Gastrocnemius medialis (tissue), 4 donors: ENCODE measurements at regions not wholly inside any gene's neighbourhood (a gene's known extent, or its start where the extent isn't known, plus 50 kb on each side); places are given as distances from the start of the nearest gene placed in this dataset.

Source experiments
- ATAC-seq, 2 donors: fragments of 150-250 bp; one replicate each; pipeline ENCODE4 v1.9.1; 2016
- DNase-seq, 2 donors: peaks; one replicate each; pipeline ENCODE4 v3.0.0-alpha.2; 2019
- H3K27ac ChIP-seq, 4 donors: fragments of 200-600 bp; sonication (generic); 1 replicate in 1 of 4; 2 replicates in 3 of 4; pipeline ENCODE4 v1.5.1; 2016 to 2018; ENCODE audit warnings: mild to moderate bottlenecking in 2 of 4, moderate library complexity in 1 of 4
- H3K27me3 ChIP-seq, 3 donors: fragments of 200-600 bp; sonication (generic) in 2 of 3; 1 replicate in 1 of 3; 2 replicates in 2 of 3; pipeline versions ENCODE4 v1.5.1 to v1.6.0; 2016 to 2019; ENCODE audit warnings: mild to moderate bottlenecking in 1 of 3, moderate library complexity in 1 of 3
- H3K36me3 ChIP-seq, 2 donors: fragments of 200-600 bp; sonication (generic) in 1 of 2; one replicate each; pipeline ENCODE4 v1.5.1; 2017 to 2018
- H3K4me1 ChIP-seq, 2 donors: fragments of 200-600 bp; sonication (generic) in 1 of 2; one replicate each; pipeline ENCODE4 v1.5.1; 2016 to 2017; ENCODE audit warnings: mild to moderate bottlenecking in 2 of 2
- H3K4me3 ChIP-seq, 4 donors: fragments of 200-600 bp; sonication (generic) in 3 of 4; 1 replicate in 1 of 4; 2 replicates in 3 of 4; pipeline ENCODE4 v1.5.1; 2016 to 2019; ENCODE audit warnings: mild to moderate bottlenecking in 2 of 4
- H3K9me3 ChIP-seq, 3 donors: fragments of 200-600 bp; sonication (generic) in 2 of 3; 1 replicate in 1 of 3; 2 replicates in 2 of 3; pipeline ENCODE4 v1.5.1; 2016 to 2019
- POLR2A ChIP-seq, 2 donors: fragments of 450-650 bp; IDR thresholded peaks; one replicate each; pipeline ENCODE4 v1.6.1; 2017; ENCODE audit warnings: antibody characterized with exemption in 2 of 2, mild to moderate bottlenecking in 2 of 2, moderate library complexity in 2 of 2
- in situ Hi-C, 4 donors: fragments of 200-750 bp; cut with MboI; loops; one replicate each; pipeline versions ENCODE4 v1.15.0 to v1.8.0; 2017; ENCODE audit warnings: low sequenced_read_pairs in 4 of 4
- intact Hi-C: fragments of 100-400 bp; cut with DNase I; formaldehyde crosslinking; loops from one replicate; pipeline ENCODE4 v1.15.1; 2023; ENCODE audit warnings: low total_unique reads
- TF ChIP-seq, protein P1 (sequence below), 5 experiments: fragments of 450-650 bp in 3 of 5; fragments of 200-600 bp in 2 of 5; sonication (generic) in 2 of 5; IDR thresholded peaks in 4 of 5; conservative IDR thresholded peaks in 1 of 5; 1 replicate in 4 of 5; 2 replicates in 1 of 5; pipeline ENCODE4 v1.5.1; 2016 to 2019; ENCODE audit warnings: antibody characterized with exemption in 5 of 5, mild to moderate bottlenecking in 3 of 5, moderate library complexity in 3 of 5

DNA sequence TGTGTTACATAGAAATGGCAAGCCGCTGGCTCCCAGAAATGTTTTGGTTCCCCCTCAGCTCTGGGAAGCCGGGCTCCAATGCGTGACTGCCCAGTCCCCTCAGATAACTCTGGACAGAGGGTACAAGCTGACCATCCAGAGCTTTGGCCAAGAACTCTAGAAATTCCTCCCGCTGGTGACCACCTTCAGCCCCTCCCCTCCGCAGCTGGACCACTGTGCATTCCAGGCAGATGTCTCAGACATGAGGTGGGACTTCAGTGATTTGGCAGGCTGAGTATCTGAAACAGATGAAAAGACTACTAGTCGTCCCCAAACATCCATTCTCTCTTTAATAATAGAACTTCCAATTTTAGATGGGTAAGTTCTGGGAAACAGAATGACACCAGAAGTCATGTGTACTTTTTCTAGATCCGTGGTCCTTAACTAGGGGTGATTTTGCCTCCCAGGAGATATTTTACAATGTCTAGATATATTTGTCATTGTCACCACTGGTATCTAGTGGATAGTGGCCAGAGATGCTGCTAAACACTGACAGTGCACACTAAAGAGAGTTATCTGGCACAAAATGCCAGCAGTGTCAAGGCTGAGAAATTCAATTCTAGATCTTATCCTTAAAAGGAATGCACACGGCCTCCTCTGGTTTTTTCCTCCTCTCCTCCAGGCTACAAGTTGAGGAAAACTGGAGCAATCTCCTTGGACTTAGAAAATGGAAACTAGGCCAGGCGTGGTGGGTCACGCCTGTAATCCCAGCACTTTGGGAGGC, 294.3 kb downstream of the SRBD1 start:
- Histone ChIP-seq H3K4me1 (no peaks in the 10 kb centered on the region), H3K27me3 (no peaks in the 10 kb centered on the region), H3K36me3 (no peaks in the 10 kb centered on the region), H3K9me3 (no peaks in the 10 kb centered on the region), H3K4me3 (no peak overlapping the region), H3K27ac (no peak overlapping the region)
- no peak for TF ChIP-seq POLR2A (IDR thresholded peaks at IDR 0.05)
- TF ChIP-seq, protein P1, sequence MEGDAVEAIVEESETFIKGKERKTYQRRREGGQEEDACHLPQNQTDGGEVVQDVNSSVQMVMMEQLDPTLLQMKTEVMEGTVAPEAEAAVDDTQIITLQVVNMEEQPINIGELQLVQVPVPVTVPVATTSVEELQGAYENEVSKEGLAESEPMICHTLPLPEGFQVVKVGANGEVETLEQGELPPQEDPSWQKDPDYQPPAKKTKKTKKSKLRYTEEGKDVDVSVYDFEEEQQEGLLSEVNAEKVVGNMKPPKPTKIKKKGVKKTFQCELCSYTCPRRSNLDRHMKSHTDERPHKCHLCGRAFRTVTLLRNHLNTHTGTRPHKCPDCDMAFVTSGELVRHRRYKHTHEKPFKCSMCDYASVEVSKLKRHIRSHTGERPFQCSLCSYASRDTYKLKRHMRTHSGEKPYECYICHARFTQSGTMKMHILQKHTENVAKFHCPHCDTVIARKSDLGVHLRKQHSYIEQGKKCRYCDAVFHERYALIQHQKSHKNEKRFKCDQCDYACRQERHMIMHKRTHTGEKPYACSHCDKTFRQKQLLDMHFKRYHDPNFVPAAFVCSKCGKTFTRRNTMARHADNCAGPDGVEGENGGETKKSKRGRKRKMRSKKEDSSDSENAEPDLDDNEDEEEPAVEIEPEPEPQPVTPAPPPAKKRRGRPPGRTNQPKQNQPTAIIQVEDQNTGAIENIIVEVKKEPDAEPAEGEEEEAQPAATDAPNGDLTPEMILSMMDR (IDR thresholded peaks at IDR 0.05 in 4 of 5, conservative IDR thresholded peaks at IDR 0.05 in 1 of 5) = no peak
- in situ Hi-C loops (no loop called here), intact Hi-C loops (no loop called here)
- DNase-seq (no peak), ATAC-seq (no peak)

DNA sequence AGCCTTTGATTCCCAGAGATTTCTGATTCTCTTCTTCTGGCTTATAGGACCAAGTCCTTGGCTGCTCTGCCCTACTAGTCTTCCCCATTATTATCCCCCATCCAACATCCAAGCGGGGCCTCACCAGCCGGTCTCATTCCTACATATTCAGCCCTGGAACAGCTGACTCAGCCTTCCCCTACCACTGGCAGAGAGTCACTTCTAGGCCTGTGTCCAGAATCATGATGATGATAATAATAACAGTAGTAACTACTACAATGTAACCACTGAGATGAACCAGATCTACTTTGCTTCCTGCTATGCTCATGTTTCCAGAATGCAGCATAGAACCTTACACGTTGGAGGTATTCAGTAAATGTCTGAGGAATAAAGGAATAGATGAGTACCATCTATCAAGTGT, 295.2 kb downstream of the SRBD1 start:
- Histone ChIP-seq H3K4me1 (no peaks in the 10 kb centered on the region), H3K27me3 (no peaks in the 10 kb centered on the region), H3K36me3 (no peaks in the 10 kb centered on the region), H3K9me3 (no peaks in the 10 kb centered on the region), H3K27ac (no peak overlapping the region), H3K4me3 (no peak overlapping the region)
- ATAC-seq (no peak), DNase-seq (no peak)
- in situ Hi-C loops (no loop called here), intact Hi-C loops (no loop called here)
- TF ChIP-seq POLR2A (IDR thresholded peaks at IDR 0.05) = no peak
- TF ChIP-seq, protein P1 (IDR thresholded peaks at IDR 0.05 in 4 of 5, conservative IDR thresholded peaks at IDR 0.05 in 1 of 5) = no peak

DNA sequence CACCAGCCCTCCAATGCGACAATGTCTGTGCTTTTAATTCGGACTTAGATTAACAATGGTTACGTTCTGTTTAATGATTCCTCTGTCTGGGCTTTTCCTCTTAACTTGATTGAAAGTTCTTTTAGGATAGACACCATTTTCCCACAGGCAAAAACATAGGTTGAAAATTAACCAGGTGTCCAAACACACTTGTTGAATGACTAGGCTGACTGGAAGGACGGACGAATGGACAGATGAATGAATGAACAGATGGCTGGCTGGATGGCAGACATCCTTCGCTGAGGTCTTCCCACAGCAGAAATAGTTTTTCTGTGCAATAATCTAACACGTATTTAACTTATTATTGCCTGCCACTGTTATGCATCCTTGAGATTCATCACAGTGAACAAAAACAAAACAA, 298.8 kb downstream of the SRBD1 start:
- Histone ChIP-seq H3K4me3 (no peak overlapping the region), H3K4me1 (no peaks in the 10 kb centered on the region), H3K9me3 (no peaks in the 10 kb centered on the region), H3K36me3 (no peaks in the 10 kb centered on the region), H3K27ac (no peak overlapping the region), H3K27me3 (no peaks in the 10 kb centered on the region)
- in situ Hi-C loops (no loop called here), intact Hi-C loops (no loop called here)
- DNase-seq = no peak
- TF ChIP-seq, protein P1 (IDR thresholded peaks at IDR 0.05 in 4 of 5, conservative IDR thresholded peaks at IDR 0.05 in 1 of 5) = no peak
- TF ChIP-seq POLR2A (IDR thresholded peaks at IDR 0.05) = no peak
- no peak for ATAC-seq

DNA sequence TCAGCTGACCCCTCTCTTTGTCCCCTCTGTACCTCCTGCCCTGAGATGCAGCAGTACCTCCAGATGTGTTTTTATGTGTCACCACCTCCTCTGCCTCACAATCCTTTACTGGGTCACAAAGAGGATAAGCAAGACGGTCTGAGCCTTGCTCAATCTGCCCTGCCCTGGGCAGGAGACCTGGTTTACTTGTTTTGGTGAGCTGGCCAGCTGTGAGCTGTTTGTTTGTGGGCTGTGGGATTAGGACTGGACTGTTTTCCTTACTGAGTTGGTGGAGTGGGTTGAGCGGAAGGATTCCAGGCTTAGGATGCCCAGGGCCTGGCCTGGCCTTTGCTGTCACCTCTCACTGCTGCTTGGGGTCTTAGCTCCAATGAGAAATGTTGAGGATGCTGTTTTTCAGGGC, 299.5 kb downstream of the SRBD1 start:
- intact Hi-C loops = no loop called here
- no peak for ATAC-seq
- Histone ChIP-seq H3K27me3 (no peaks in the 10 kb centered on the region), H3K4me1 (no peaks in the 10 kb centered on the region), H3K36me3 (no peaks in the 10 kb centered on the region), H3K4me3 (no peak overlapping the region), H3K27ac (no peak overlapping the region), H3K9me3 (no peaks in the 10 kb centered on the region)
- no peak for TF ChIP-seq POLR2A (IDR thresholded peaks at IDR 0.05)
- TF ChIP-seq, protein P1 (IDR thresholded peaks at IDR 0.05 in 4 of 5, conservative IDR thresholded peaks at IDR 0.05 in 1 of 5) = no peak
- no peak for DNase-seq
- in situ Hi-C loops = no loop called here

DNA sequence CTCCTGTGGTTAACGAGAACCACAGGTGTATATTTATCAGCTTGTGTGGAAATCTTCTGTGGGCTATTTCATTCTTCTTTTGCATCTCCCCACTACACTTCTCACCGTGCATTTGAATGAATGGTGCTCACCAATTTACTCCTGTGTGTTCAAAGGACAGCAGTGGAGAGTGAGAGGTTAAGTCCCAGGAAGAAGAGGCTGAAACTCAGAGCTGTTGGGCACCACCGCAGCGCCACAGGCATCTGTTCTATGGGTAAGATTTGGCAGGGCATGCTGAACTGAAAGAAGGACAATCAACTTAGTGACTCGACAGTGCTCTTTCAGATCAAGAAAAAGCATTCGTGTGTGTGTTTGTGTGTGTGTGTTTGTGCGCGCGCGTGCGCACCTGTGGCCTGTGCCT, 297.9 kb upstream of the SIX2 start:
- Histone ChIP-seq H3K27me3 (no peaks in the 10 kb centered on the region), H3K4me3 (no peak overlapping the region), H3K4me1 (peaks cover 0 to 2% of the 10 kb centered on the region in 2 donors), H3K9me3 (no peaks in the 10 kb centered on the region), H3K27ac (no peak overlapping the region), H3K36me3 (no peaks in the 10 kb centered on the region)
- intact Hi-C loops (no loop called here), in situ Hi-C loops (no loop called here)
- DNase-seq (no peak), ATAC-seq (no peak)
- TF ChIP-seq, protein P1 (IDR thresholded peaks at IDR 0.05 in 4 of 5, conservative IDR thresholded peaks at IDR 0.05 in 1 of 5) = no peak
- TF ChIP-seq POLR2A (IDR thresholded peaks at IDR 0.05) = no peak
